A549 (cell line): ENCODE measurements at regions not wholly inside any gene's neighbourhood (a gene's known extent, or its start where the extent isn't known, plus 50 kb on each side); places are given as distances from the start of the nearest gene placed in this dataset.

ENCODE experiments used
- ATAC-seq, 2 experiments: fragments of 200-7000 bp in 1 of 2; fragments of >200 bp in 1 of 2; cut with Nextera tagmentation in 1 of 2; cut with Tn5 transposase in 1 of 2; 3 replicates each; pipeline versions ENCODE4 v1.8.0 to v1.9.1; 2018 to 2020; ENCODE audit warnings: mild to moderate bottlenecking in 1 of 2, moderate library complexity in 1 of 2
- CTCF ChIA-PET: fragments of 300-600 bp; sonication (Branson Sonifier 250); formaldehyde crosslinking; extraction: SDS; loops from one replicate; lab custom pipeline; 2021; ENCODE audit warnings: antibody characterized with exemption, inconsistent platforms; lab: Yijun Ruan, JAX
- POLR2A ChIA-PET: fragments of 350-600 bp; formaldehyde crosslinking; extraction: SDS; loops from one replicate; lab custom pipeline; 2021; ENCODE audit warnings: antibody characterized with exemption, inconsistent platforms; lab: Yijun Ruan, JAX
- DNase-seq, 2 experiments: peaks; one replicate each; pipeline versions ENCODE4 v3.0.0 to v3.0.0-alpha.2; 2011 to 2016; ENCODE audit warnings: low read depth in 1 of 2, low spot score in 1 of 2
- FAIRE-seq: peaks from 2 replicates; lab custom pipeline; 2011; peaks lifted over from hg19 to GRCh38; lab: Jason Lieb, UNC
- H3K27ac ChIP-seq, 2 experiments: fragments of >200 bp; sonication (Bioruptor Twin); formaldehyde crosslinking; 3 replicates each; pipeline ENCODE4 v1.5.1; 2016 to 2017
- H3K4me1 ChIP-seq: fragments of >200 bp; sonication (Bioruptor Twin); formaldehyde crosslinking; 3 replicates; pipeline ENCODE4 v1.6.1; 2016
- H3K4me2 ChIP-seq: fragments of >200 bp; sonication (Bioruptor Twin); formaldehyde crosslinking; 3 replicates; pipeline ENCODE4 v1.6.1; 2016
- H3K4me3 ChIP-seq: fragments of >200 bp; sonication (Bioruptor Twin); formaldehyde crosslinking; 3 replicates; pipeline ENCODE4 v1.5.1; 2016
- H3K9me3 ChIP-seq: fragments of >200 bp; sonication (Bioruptor Twin); formaldehyde crosslinking; 3 replicates; pipeline ENCODE4 v1.6.1; 2016
- CEBPB ChIP-seq, 2 experiments: fragments of >200 bp in 1 of 2; sonication (Bioruptor Twin) in 1 of 2; formaldehyde crosslinking in 1 of 2; IDR thresholded peaks; 2 replicates each; pipeline ENCODE4 v1.6.1; 2012 to 2016
- CHD4 ChIP-seq: fragments of 200-600 bp; sonication (generic); IDR thresholded peaks from 2 replicates; pipeline ENCODE4 v1.6.1; 2016; ENCODE audit warnings: antibody characterized with exemption, mild to moderate bottlenecking, borderline replicate concordance
- CTCF ChIP-seq: fragments of >200 bp; sonication (Bioruptor Twin); formaldehyde crosslinking; IDR thresholded peaks from 3 replicates; pipeline ENCODE4 v1.5.1; 2016
- ELK1 ChIP-seq: fragments of 150-350 bp; IDR thresholded peaks from 2 replicates; pipeline ENCODE4 v1.6.1; 2014; ENCODE audit warnings: low read depth, mild to moderate bottlenecking, low read length
- EP300 ChIP-seq, 2 experiments: fragments of >200 bp; sonication (Bioruptor Twin); formaldehyde crosslinking; IDR thresholded peaks; 2 replicates in 1 of 2; 3 replicates in 1 of 2; pipeline ENCODE4 v1.6.1; 2016 to 2017
- FOXS1 ChIP-seq: fragments of 250-450 bp; sonication (Bioruptor Pico); IDR thresholded peaks from 2 replicates; pipeline ENCODE4 v1.5.0; 2020; ENCODE audit warnings: mild to moderate bottlenecking, moderate library complexity
- GATA3 ChIP-seq: IDR thresholded peaks from 2 replicates; pipeline ENCODE4 v1.6.1; 2012; ENCODE audit warnings: borderline replicate concordance
- HDAC2 ChIP-seq: fragments of 200-600 bp; sonication (generic); IDR thresholded peaks from 2 replicates; pipeline ENCODE4 v1.6.1; 2016
- HOXA7 ChIP-seq: fragments of 250-450 bp; sonication (Bioruptor Pico); IDR thresholded peaks from 2 replicates; pipeline ENCODE4 v1.5.0; 2020; ENCODE audit warnings: mild to moderate bottlenecking, moderate library complexity
- JUN ChIP-seq, 2 experiments: fragments of >200 bp; sonication (Bioruptor Twin); formaldehyde crosslinking; IDR thresholded peaks; 2 replicates in 1 of 2; 3 replicates in 1 of 2; pipeline ENCODE4 v1.6.1; 2016 to 2017
- JUNB ChIP-seq: fragments of >200 bp; sonication (Bioruptor Twin); formaldehyde crosslinking; IDR thresholded peaks from 2 replicates; pipeline ENCODE4 v1.6.1; 2016
- RAD21 ChIP-seq, 2 experiments: fragments of >200 bp in 1 of 2; sonication (Bioruptor Twin) in 1 of 2; formaldehyde crosslinking in 1 of 2; IDR thresholded peaks in 1 of 2; conservative IDR thresholded peaks in 1 of 2; 2 replicates in 1 of 2; 3 replicates in 1 of 2; pipeline ENCODE4 v1.6.1; 2012 to 2018; ENCODE audit warnings: inconsistent platforms in 1 of 2
- RARB ChIP-seq: fragments of 250-450 bp; sonication (Bioruptor Pico); IDR thresholded peaks from 2 replicates; pipeline ENCODE4 v1.8.0; 2021; ENCODE audit warnings: mild to moderate bottlenecking, moderate library complexity
- SMC3 ChIP-seq: fragments of >200 bp; sonication (Bioruptor Twin); formaldehyde crosslinking; IDR thresholded peaks from 3 replicates; pipeline ENCODE4 v1.6.1; 2018; ENCODE audit warnings: inconsistent platforms
- TFCP2L1 ChIP-seq: fragments of 250-450 bp; sonication (Bioruptor Pico); IDR thresholded peaks from 2 replicates; pipeline ENCODE4 v1.5.0; 2021; ENCODE audit warnings: mild to moderate bottlenecking
- ZC3H11A ChIP-seq: fragments of 450-650 bp; IDR thresholded peaks from 2 replicates; pipeline ENCODE4 v1.6.1; 2014; ENCODE audit warnings: antibody characterized with exemption, mild to moderate bottlenecking
- WGBS: methylation state at CpG from one replicate; pipeline ENCODE4 v1.1.6; 2017; ENCODE audit errors: missing lambda C conversion rate; 5-methylcytosine and 5-hydroxymethylcytosine counted together
- TF ChIP-seq, protein P1 (sequence below): fragments of >200 bp; sonication (Bioruptor Twin); formaldehyde crosslinking; IDR thresholded peaks from 2 replicates; pipeline ENCODE4 v1.6.1; 2016
- TF ChIP-seq, protein P2 (sequence below): fragments of >200 bp; sonication (Bioruptor Twin); formaldehyde crosslinking; IDR thresholded peaks from 3 replicates; pipeline ENCODE4 v1.6.1; 2016

DNA sequence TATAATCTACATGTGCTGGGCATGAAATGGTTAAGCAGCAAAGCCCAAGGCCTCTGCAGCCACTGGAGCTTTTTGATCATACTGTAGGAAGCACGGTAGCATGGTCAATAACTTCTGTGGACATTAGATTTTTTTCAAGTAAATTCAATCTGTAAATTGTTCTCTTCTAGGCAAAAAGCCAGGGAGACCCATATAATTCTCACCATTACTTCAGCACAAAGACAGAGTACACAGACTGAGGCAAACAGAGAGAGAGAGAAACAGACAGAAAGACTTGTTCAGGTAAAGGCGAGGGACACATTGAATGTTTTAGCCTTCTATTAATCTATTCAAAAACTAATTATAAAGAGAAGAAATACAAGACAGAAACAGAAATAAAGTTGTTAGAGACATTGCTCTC, 349.4 kb downstream of the RFC3 start:
- no peak for DNase-seq
- Histone ChIP-seq H3K4me3 (no peak overlapping the region), H3K4me2 (no peak overlapping the region), H3K9me3 (no peaks in the 10 kb centered on the region), H3K4me1 (peaks cover 17% of the 10 kb centered on the region), H3K27ac (peak overlapping the region in 1 of 2 experiments; percentile 63; a peak in 3 of 6 replicates)
- ChIA-PET POLR2A (interaction anchor here (0.6 kb wide), 1 partner anchor 156 kb away, joined by 3 read pairs; no protein-coding TSS in a partner anchor), CTCF (no interaction called here)
- no peak for ATAC-seq
- FAIRE-seq: no peak
- no peak for TF ChIP-seq ZC3H11A
- TF ChIP-seq HDAC2: no peak
- no peak for TF ChIP-seq HOXA7 (CRISPR knock-in tag)
- no peak for TF ChIP-seq RARB (CRISPR knock-in tag)
- WGBS: 57% methylated on average over 2 of the region's 2 CpGs

DNA sequence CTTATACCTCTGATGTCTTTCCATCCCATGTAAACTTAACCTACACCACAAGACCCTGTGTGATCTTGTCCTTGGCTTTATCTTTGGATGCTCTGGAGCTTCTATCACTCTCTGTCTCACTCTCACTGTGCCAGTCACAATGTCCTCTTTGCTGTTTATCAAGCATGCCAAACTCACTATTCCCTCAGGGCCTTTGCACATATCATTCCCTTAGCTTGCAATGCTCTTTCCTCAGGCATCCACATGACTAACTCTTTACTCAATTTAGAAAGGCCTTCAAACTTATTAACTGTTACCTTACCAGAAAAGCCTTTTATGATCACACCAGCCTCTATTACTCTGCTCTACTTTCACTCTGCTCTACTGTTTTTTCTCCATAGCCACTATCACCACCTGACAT, 354.1 kb downstream of the RFC3 start:
- POLR2A ChIA-PET: no interaction called here
- no peak for DNase-seq
- no peak for FAIRE-seq

GRCh38 chr13:34174671-34175145, 356.8 kb downstream of the RFC3 start:
- WGBS: 6% methylated on average over 2 of the region's 2 CpGs
- ATAC-seq: peak; percentile 80
- H3K4me1 ChIP-seq: peaks cover 34% of the 10 kb centered on the region
- FAIRE-seq: no peak
- POLR2A ChIA-PET: interaction anchor here (0.5 kb wide), 1 partner anchor 468 kb away, joined by 3 read pairs; no protein-coding TSS in a partner anchor
- peak in 1 of 2 experiments; percentile 70 for DNase-seq
- no peak overlapping the region for H3K4me3 ChIP-seq
- peak overlapping the region; percentile 58 for H3K4me2 ChIP-seq
- H3K27ac ChIP-seq: peak overlapping the region; percentile 82 to 85
- peak; percentile 56 for TF ChIP-seq SMC3
- peak; percentile 73 to 91 for TF ChIP-seq CEBPB (IDR thresholded peaks at IDR 0.05)
- peak in 1 of 2 experiments; percentile 65; a peak in 3 of 5 replicates for TF ChIP-seq RAD21 (conservative IDR thresholded peaks at IDR 0.05 in 1 of 2, IDR thresholded peaks at IDR 0.05 in 1 of 2)
- TF ChIP-seq RARB (CRISPR knock-in tag): 0 out of 2 replicates have a peak, but pooled peaks have one; percentile 23
- TF ChIP-seq, protein P1, sequence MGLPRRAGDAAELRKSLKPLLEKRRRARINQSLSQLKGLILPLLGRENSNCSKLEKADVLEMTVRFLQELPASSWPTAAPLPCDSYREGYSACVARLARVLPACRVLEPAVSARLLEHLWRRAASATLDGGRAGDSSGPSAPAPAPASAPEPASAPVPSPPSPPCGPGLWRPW: peak; percentile 86; the same call in 1 of the 2 replicates
- TF ChIP-seq GATA3: peak; percentile 47; the same call in 1 of the 2 replicates
- TF ChIP-seq JUNB: peak; percentile 69
- no peak for TF ChIP-seq FOXS1 (CRISPR knock-in tag)
- TF ChIP-seq, protein P2, sequence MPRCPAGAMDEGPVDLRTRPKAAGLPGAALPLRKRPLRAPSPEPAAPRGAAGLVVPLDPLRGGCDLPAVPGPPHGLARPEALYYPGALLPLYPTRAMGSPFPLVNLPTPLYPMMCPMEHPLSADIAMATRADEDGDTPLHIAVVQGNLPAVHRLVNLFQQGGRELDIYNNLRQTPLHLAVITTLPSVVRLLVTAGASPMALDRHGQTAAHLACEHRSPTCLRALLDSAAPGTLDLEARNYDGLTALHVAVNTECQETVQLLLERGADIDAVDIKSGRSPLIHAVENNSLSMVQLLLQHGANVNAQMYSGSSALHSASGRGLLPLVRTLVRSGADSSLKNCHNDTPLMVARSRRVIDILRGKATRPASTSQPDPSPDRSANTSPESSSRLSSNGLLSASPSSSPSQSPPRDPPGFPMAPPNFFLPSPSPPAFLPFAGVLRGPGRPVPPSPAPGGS: peak; percentile 69; the same call in 2 of the 3 replicates
- no peak for TF ChIP-seq ELK1
- peak; percentile 76 to 86; a peak in 4 of 5 replicates for TF ChIP-seq EP300 (IDR thresholded peaks at IDR 0.05)
- no peak for TF ChIP-seq HDAC2
- peak; percentile 64 to 77; a peak in 3 of 5 replicates for TF ChIP-seq JUN (IDR thresholded peaks at IDR 0.05)
- TF ChIP-seq, all 56 proteins: peak for 10
- CTCF ChIA-PET: interaction anchor here (0.5 kb wide), 1 partner anchor 289 kb away, joined by 3 read pairs; no protein-coding TSS in a partner anchor
- no peaks in the 10 kb centered on the region for H3K9me3 ChIP-seq

More for the DNA sequence above, 354.1 kb downstream of the RFC3 start:
- H3K4me1 ChIP-seq: peaks cover 36% of the 10 kb centered on the region
- H3K27ac ChIP-seq: peak overlapping the region; percentile 20 to 85; a peak in 4 of 6 replicates
- TF ChIP-seq RARB (CRISPR knock-in tag) (no peak), CTCF (no peak), TFCP2L1 (no peak), CHD4 (no peak)
- CTCF ChIA-PET: no interaction called here
- no peak overlapping the region for H3K4me2 ChIP-seq
- ATAC-seq: no peak
- no peaks in the 10 kb centered on the region for H3K9me3 ChIP-seq
- H3K4me3 ChIP-seq: no peak overlapping the region
